ENCODE measurements at regions not wholly inside any gene's neighbourhood (a gene's known extent, or its start where the extent isn't known, plus 50 kb on each side); places are given as distances from the start of the nearest gene placed in this dataset.

DNA sequence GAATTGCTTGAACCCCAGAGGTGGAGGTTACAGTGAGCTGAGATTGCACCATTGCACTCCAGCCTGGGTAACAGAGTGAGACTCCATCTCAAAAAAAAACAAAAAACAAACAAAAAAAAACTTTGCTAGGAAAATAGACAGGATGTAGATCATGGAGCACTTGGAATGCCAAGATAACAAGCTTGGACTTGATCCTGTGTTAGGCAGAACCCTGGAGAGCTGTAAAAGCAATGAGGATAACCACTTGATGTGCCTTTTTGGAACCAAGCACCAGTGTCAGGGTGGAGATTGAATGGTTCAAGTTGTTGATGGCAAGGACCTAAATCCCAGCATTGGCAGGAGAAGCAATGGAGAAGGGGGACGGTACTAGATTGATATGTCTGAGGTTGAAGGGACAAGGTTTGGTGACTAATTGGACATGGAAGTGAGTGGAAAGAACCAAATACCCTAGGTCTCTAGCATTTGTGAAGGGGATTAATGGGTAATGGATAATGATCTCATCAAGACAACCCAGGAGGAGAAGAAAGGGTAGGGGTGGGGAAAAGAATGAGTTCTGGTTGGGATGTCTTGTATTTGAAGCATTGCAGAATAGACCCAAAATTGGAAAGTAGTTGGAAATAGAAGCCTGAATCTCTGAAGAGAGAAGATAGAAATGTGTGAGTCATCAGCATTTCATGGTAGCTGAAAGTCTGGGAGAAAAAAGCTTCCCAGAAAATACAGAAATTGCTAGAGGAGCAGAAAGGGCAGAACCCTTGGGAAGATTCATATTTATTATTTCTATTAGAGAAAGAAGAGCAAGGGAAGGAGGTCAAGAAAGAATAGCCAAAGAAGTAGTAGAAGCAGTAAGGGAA, 176.7 kb downstream of the NUAK1 start:
- TF ChIP-seq, protein P1, sequence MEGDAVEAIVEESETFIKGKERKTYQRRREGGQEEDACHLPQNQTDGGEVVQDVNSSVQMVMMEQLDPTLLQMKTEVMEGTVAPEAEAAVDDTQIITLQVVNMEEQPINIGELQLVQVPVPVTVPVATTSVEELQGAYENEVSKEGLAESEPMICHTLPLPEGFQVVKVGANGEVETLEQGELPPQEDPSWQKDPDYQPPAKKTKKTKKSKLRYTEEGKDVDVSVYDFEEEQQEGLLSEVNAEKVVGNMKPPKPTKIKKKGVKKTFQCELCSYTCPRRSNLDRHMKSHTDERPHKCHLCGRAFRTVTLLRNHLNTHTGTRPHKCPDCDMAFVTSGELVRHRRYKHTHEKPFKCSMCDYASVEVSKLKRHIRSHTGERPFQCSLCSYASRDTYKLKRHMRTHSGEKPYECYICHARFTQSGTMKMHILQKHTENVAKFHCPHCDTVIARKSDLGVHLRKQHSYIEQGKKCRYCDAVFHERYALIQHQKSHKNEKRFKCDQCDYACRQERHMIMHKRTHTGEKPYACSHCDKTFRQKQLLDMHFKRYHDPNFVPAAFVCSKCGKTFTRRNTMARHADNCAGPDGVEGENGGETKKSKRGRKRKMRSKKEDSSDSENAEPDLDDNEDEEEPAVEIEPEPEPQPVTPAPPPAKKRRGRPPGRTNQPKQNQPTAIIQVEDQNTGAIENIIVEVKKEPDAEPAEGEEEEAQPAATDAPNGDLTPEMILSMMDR (IDR thresholded peaks at IDR 0.05; ENCODE audit: borderline replicate concordance, extremely low read depth, insufficient read depth) = no peak
- FAIRE-seq = no peak
- no peak overlapping the region for H3K4me3 ChIP-seq (ENCODE audit: low read length in 3 of 3)
- H3K36me3 ChIP-seq (ENCODE audit: control insufficient read depth in 2 of 3, insufficient read depth in 3 of 3, low read length in 3 of 3) = no peaks in the 10 kb centered on the region
- H3K27ac ChIP-seq (ENCODE audit: low read depth in 2 of 2, low read length in 2 of 2) = no peak overlapping the region
- no peaks in the 10 kb centered on the region for H3K9me3 ChIP-seq (ENCODE audit: control insufficient read depth in 2 of 3, insufficient read depth in 1 of 3, low read length in 3 of 3)
- H3K27me3 ChIP-seq (ENCODE audit: control insufficient read depth, insufficient read depth, low read length) = no peaks in the 10 kb centered on the region
- no peak overlapping the region for H3K9ac ChIP-seq (ENCODE audit: low read length in 3 of 3)
- no peak for DNase-seq
- H3K4me1 ChIP-seq (ENCODE audit: control insufficient read depth in 2 of 3, insufficient read depth in 2 of 3, low read depth in 1 of 3, low read length in 3 of 3) = peaks cover 6 to 9% (median 8%) of the 10 kb centered on the region in 3 donors
- intact Hi-C loops (cut with DNase I) = no loop called here

DNA sequence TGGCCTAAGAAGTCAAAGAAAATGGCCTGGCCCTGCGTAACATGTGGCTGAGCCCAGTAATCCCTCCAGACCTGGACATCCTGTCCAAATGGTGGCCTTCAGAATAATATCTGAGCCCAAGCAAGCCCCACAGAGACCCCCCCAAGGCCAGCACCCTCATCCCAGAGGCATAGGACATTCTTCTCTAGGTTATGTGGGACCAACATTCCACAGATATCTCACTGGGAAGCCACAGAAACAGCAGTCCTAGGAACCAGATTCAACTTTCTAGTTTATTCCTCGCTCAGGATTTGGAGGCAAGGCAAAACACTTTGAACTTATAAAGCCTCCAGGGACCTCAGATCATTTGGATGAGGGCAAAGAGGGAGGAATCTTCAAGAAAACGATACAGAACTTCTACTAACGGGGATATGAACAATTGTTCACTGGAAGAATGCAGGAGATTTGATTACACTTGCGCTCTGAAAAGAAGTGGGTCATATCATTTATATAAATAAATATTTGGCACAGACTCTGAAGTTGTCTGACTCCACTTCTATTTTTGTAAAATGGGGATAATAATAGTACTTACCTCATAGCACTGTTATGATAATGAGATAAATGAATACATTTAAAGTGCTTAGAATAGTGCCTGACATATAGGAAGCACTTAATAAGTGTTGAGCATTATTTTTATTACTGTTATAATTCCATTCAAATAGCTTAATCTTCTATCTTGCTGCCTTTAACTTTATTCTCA, 171.5 kb downstream of the NUAK1 start:
- Histone ChIP-seq H3K27me3 (ENCODE audit: control insufficient read depth, insufficient read depth, low read length) (no peaks in the 10 kb centered on the region), H3K9me3 (ENCODE audit: control insufficient read depth in 2 of 3, insufficient read depth in 1 of 3, low read length in 3 of 3) (no peaks in the 10 kb centered on the region), H3K4me1 (ENCODE audit: control insufficient read depth in 2 of 3, insufficient read depth in 2 of 3, low read depth in 1 of 3, low read length in 3 of 3) (no peaks in the 10 kb centered on the region), H3K36me3 (ENCODE audit: control insufficient read depth in 2 of 3, insufficient read depth in 3 of 3, low read length in 3 of 3) (no peaks in the 10 kb centered on the region), H3K9ac (ENCODE audit: low read length in 3 of 3) (no peak overlapping the region), H3K4me3 (ENCODE audit: low read length in 3 of 3) (no peak overlapping the region), H3K27ac (ENCODE audit: low read depth in 2 of 2, low read length in 2 of 2) (no peak overlapping the region)
- TF ChIP-seq, protein P1 (IDR thresholded peaks at IDR 0.05; ENCODE audit: borderline replicate concordance, extremely low read depth, insufficient read depth) = no peak
- intact Hi-C loops (cut with DNase I) = no loop called here
- FAIRE-seq (no peak), DNase-seq (no peak)

DNA sequence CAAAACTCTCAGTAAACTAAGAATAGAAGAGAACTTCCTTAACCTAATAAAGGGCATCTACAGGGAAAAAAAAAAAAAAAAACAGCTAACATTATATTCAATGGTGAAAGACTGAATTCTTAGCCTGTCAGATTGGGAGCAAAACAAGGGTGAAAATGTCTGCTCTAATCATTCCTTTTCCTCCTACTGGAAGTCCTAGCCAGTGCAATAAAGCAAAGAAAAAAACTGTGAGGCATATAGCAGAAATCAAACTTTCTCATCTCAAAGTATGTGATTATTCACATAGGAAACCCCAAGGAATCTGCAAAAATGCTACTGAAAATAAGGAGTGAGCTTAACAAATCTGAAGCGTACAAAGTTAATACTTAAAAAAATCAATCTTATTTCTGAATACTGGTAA, 170.7 kb downstream of the NUAK1 start:
- no peak overlapping the region for H3K27ac ChIP-seq (ENCODE audit: low read depth in 2 of 2, low read length in 2 of 2)
- FAIRE-seq (no peak), DNase-seq (no peak)
- H3K27me3 ChIP-seq (ENCODE audit: control insufficient read depth, insufficient read depth, low read length) = no peaks in the 10 kb centered on the region
- intact Hi-C loops (cut with DNase I) = no loop called here
- H3K9me3 ChIP-seq (ENCODE audit: control insufficient read depth in 2 of 3, insufficient read depth in 1 of 3, low read length in 3 of 3) = no peaks in the 10 kb centered on the region
- no peaks in the 10 kb centered on the region for H3K36me3 ChIP-seq (ENCODE audit: control insufficient read depth in 2 of 3, insufficient read depth in 3 of 3, low read length in 3 of 3)
- H3K9ac ChIP-seq (ENCODE audit: low read length in 3 of 3) = no peak overlapping the region
- H3K4me1 ChIP-seq (ENCODE audit: control insufficient read depth in 2 of 3, insufficient read depth in 2 of 3, low read depth in 1 of 3, low read length in 3 of 3) = no peaks in the 10 kb centered on the region
- TF ChIP-seq, protein P1 (IDR thresholded peaks at IDR 0.05; ENCODE audit: borderline replicate concordance, extremely low read depth, insufficient read depth) = no peak
- no peak overlapping the region for H3K4me3 ChIP-seq (ENCODE audit: low read length in 3 of 3)

Data from kidney (tissue), 13 donors.